ENCODE measurements at regions not wholly inside any gene's neighbourhood (a gene's known extent, or its start where the extent isn't known, plus 50 kb on each side); places are given as distances from the start of the nearest gene placed in this dataset.

- no peak for DNase-seq (ENCODE audit: low read depth, low spot score)
- Histone ChIP-seq H3K4me3 (ENCODE audit: insufficient read length, low read depth) (no peak overlapping the region), H3K36me3 (ENCODE audit: insufficient read depth, insufficient read length, low read length) (no peaks in the 10 kb centered on the region), H3K27me3 (ENCODE audit: insufficient read depth, insufficient read length) (peaks cover 49% of the 10 kb centered on the region), H3K9ac (ENCODE audit: insufficient read length, low read depth) (no peak overlapping the region), H3K4me1 (ENCODE audit: insufficient read depth, insufficient read length) (no peaks in the 10 kb centered on the region), H3K9me3 (ENCODE audit: insufficient read depth, low read length) (no peaks in the 10 kb centered on the region)
- TF ChIP-seq ZNF274 (IDR thresholded peaks at IDR 0.05; ENCODE audit: low read depth, low read length) (no peak), SUZ12 (IDR thresholded peaks at IDR 0.05; ENCODE audit: extremely low read depth, insufficient read depth, insufficient read length) (no peak), YY1 (IDR thresholded peaks at IDR 0.05; ENCODE audit: insufficient read depth, insufficient read length) (no peak)
Observed at GRCh38 chr6:98526465-98526864, 307.9 kb upstream of the POU3F2 start.

DNA sequence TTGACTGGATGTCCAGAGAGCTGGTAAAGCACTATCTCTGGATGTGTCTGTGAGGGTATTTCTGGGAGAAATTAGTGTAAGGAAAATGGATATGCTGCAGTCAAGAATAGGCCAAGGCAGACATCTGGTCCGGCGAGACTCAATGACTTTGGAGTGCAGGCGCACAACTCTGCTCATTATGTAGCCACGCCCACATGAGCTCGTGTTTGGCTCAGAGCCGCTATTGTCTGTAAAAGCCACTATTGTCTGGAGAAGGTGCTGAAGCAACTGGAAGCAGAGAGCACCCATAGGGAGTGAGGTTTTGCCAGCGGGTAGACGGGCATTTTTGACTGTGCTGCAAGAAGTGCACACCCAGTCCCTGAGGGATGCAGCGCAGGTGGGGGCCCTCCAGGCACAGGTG lies 305.0 kb upstream of the POU3F2 start:
- Histone ChIP-seq H3K36me3 (ENCODE audit: insufficient read depth, insufficient read length, low read length) (no peaks in the 10 kb centered on the region), H3K9me3 (ENCODE audit: insufficient read depth, low read length) (no peaks in the 10 kb centered on the region), H3K4me3 (ENCODE audit: insufficient read length, low read depth) (no peak overlapping the region), H3K4me1 (ENCODE audit: insufficient read depth, insufficient read length) (no peaks in the 10 kb centered on the region), H3K27me3 (ENCODE audit: insufficient read depth, insufficient read length) (peaks cover 44% of the 10 kb centered on the region), H3K9ac (ENCODE audit: insufficient read length, low read depth) (no peak overlapping the region)
- no peak for TF ChIP-seq ZNF274 (IDR thresholded peaks at IDR 0.05; ENCODE audit: low read depth, low read length)
- DNase-seq (ENCODE audit: low read depth, low spot score): no peak

DNA sequence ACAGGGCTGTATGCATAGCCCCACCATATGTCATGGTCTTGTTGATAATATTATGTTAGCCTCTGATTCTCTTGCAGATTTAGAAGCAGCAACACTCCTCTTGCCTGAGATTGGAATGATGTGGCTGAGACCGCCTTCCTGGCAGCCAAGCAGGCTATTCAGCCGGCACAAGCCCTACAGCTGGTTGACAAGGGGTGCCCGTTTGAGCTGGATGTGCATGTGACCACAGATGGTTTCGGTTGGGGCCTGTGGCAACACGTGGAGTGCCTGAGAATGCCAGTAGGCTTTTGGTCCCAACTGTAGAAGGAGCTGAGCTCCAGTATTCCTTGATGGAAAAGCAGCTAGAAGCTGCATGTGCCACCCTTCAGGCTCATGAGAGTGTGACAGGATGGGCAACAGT lies 303.6 kb upstream of the POU3F2 start:
- Histone ChIP-seq H3K4me1 (ENCODE audit: insufficient read depth, insufficient read length) (no peaks in the 10 kb centered on the region), H3K36me3 (ENCODE audit: insufficient read depth, insufficient read length, low read length) (no peaks in the 10 kb centered on the region), H3K27me3 (ENCODE audit: insufficient read depth, insufficient read length) (peaks cover 34% of the 10 kb centered on the region), H3K4me3 (ENCODE audit: insufficient read length, low read depth) (no peak overlapping the region), H3K9me3 (ENCODE audit: insufficient read depth, low read length) (no peaks in the 10 kb centered on the region), H3K9ac (ENCODE audit: insufficient read length, low read depth) (no peak overlapping the region)
- TF ChIP-seq YY1 (IDR thresholded peaks at IDR 0.05; ENCODE audit: insufficient read depth, insufficient read length) (no peak), SUZ12 (IDR thresholded peaks at IDR 0.05; ENCODE audit: extremely low read depth, insufficient read depth, insufficient read length) (no peak), ZNF274 (IDR thresholded peaks at IDR 0.05; ENCODE audit: low read depth, low read length) (no peak)
- no peak for DNase-seq (ENCODE audit: low read depth, low spot score)

DNA sequence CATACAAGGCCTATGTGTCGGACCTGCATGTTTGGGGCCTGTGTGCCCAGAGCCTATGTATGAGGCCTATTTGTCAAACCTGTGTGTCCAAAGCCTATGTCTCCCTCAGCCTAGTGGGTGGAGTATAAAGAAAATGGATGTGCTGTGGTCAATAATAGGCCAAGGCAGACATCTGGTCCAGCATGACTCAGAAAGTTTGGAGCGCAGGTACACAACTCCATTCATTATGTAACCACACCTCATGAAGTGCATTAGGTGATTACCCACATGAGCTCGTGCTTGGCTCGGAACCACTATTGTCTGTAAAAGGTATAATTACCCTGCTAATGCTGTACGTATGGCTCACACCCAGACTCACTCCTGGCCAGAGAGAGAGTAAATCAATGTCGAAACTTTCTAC lies 302.4 kb upstream of the POU3F2 start:
- DNase-seq (ENCODE audit: low read depth, low spot score): no peak
- Histone ChIP-seq H3K9me3 (ENCODE audit: insufficient read depth, low read length) (no peaks in the 10 kb centered on the region), H3K4me3 (ENCODE audit: insufficient read length, low read depth) (no peak overlapping the region), H3K27me3 (ENCODE audit: insufficient read depth, insufficient read length) (peaks cover 25% of the 10 kb centered on the region), H3K36me3 (ENCODE audit: insufficient read depth, insufficient read length, low read length) (no peaks in the 10 kb centered on the region), H3K9ac (ENCODE audit: insufficient read length, low read depth) (no peak overlapping the region), H3K4me1 (ENCODE audit: insufficient read depth, insufficient read length) (no peaks in the 10 kb centered on the region)
- no peak for TF ChIP-seq ZNF274 (IDR thresholded peaks at IDR 0.05; ENCODE audit: low read depth, low read length)

- Histone ChIP-seq H3K4me3 (ENCODE audit: insufficient read length, low read depth) (no peak overlapping the region), H3K27me3 (ENCODE audit: insufficient read depth, insufficient read length) (no peaks in the 10 kb centered on the region)
- DNase-seq (ENCODE audit: low read depth, low spot score): no peak
Observed at GRCh38 chr6:98539741-98540140, 294.6 kb upstream of the POU3F2 start.

DNA sequence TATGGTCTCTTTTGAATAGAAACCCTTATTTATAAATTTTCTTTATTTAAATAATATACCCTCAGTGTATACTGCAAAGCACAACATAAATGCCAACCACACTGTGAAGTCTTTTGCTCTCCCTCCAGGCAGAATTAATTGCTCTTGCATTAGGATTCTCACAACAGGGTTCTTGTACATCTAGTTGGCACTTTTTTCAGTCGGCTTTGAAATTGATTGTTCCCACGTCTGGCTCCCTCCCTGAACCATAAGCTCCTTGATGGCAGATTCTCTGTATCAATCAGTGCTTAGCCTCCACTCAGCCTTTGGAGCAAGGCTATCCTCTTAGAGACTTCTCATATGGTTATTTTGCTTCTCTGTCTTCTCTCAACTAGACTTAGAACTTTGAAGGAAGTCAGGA lies 288.0 kb upstream of the POU3F2 start:
- H3K27me3 ChIP-seq (ENCODE audit: insufficient read depth, insufficient read length): no peaks in the 10 kb centered on the region
- TF ChIP-seq SUZ12 (IDR thresholded peaks at IDR 0.05; ENCODE audit: extremely low read depth, insufficient read depth, insufficient read length): no peak
- TF ChIP-seq ZNF274 (IDR thresholded peaks at IDR 0.05; ENCODE audit: low read depth, low read length): no peak
- no peak for TF ChIP-seq YY1 (IDR thresholded peaks at IDR 0.05; ENCODE audit: insufficient read depth, insufficient read length)
- no peaks in the 10 kb centered on the region for H3K4me1 ChIP-seq (ENCODE audit: insufficient read depth, insufficient read length)
- no peaks in the 10 kb centered on the region for H3K36me3 ChIP-seq (ENCODE audit: insufficient read depth, insufficient read length, low read length)
- H3K9me3 ChIP-seq (ENCODE audit: insufficient read depth, low read length): no peaks in the 10 kb centered on the region
- no peak overlapping the region for H3K4me3 ChIP-seq (ENCODE audit: insufficient read length, low read depth)
- no peak overlapping the region for H3K9ac ChIP-seq (ENCODE audit: insufficient read length, low read depth)
- no peak for DNase-seq (ENCODE audit: low read depth, low spot score)

More at GRCh38 chr6:98539741-98540140, 294.6 kb upstream of the POU3F2 start:
- Histone ChIP-seq H3K9me3 (ENCODE audit: insufficient read depth, low read length) (no peaks in the 10 kb centered on the region), H3K4me1 (ENCODE audit: insufficient read depth, insufficient read length) (no peaks in the 10 kb centered on the region), H3K9ac (ENCODE audit: insufficient read length, low read depth) (no peak overlapping the region), H3K36me3 (ENCODE audit: insufficient read depth, insufficient read length, low read length) (no peaks in the 10 kb centered on the region)
- TF ChIP-seq SUZ12 (IDR thresholded peaks at IDR 0.05; ENCODE audit: extremely low read depth, insufficient read depth, insufficient read length): no peak
- no peak for TF ChIP-seq ZNF274 (IDR thresholded peaks at IDR 0.05; ENCODE audit: low read depth, low read length)
- no peak for TF ChIP-seq YY1 (IDR thresholded peaks at IDR 0.05; ENCODE audit: insufficient read depth, insufficient read length)

DNA sequence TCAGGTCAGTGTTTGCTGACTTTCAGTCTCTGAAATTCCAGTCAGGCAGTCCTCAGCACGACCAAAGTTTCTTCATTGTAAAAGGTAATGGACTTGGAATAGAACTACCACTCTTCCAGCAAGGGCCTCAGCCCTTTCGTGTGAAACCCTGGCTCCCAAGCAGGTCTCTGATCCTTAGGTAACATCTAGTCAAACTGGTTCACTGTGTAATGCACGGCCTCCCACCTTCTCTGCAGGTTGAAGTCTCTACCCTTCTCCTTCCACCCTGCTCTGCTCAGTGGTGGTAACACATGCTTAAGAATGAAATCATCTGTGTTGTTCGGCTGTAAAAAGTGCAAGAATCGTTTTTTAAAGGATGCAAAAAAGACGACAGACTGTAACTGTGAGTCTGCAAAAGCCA lies 287.2 kb upstream of the POU3F2 start:
- Histone ChIP-seq H3K4me1 (ENCODE audit: insufficient read depth, insufficient read length) (no peaks in the 10 kb centered on the region), H3K27me3 (ENCODE audit: insufficient read depth, insufficient read length) (no peaks in the 10 kb centered on the region), H3K36me3 (ENCODE audit: insufficient read depth, insufficient read length, low read length) (no peaks in the 10 kb centered on the region), H3K9ac (ENCODE audit: insufficient read length, low read depth) (no peak overlapping the region), H3K4me3 (ENCODE audit: insufficient read length, low read depth) (no peak overlapping the region), H3K9me3 (ENCODE audit: insufficient read depth, low read length) (no peaks in the 10 kb centered on the region)
- no peak for DNase-seq (ENCODE audit: low read depth, low spot score)
- TF ChIP-seq YY1 (IDR thresholded peaks at IDR 0.05; ENCODE audit: insufficient read depth, insufficient read length) (no peak), SUZ12 (IDR thresholded peaks at IDR 0.05; ENCODE audit: extremely low read depth, insufficient read depth, insufficient read length) (no peak), ZNF274 (IDR thresholded peaks at IDR 0.05; ENCODE audit: low read depth, low read length) (no peak)

- no peak for DNase-seq (ENCODE audit: low read depth, low spot score)
- TF ChIP-seq YY1 (IDR thresholded peaks at IDR 0.05; ENCODE audit: insufficient read depth, insufficient read length) (no peak), SUZ12 (IDR thresholded peaks at IDR 0.05; ENCODE audit: extremely low read depth, insufficient read depth, insufficient read length) (no peak), ZNF274 (IDR thresholded peaks at IDR 0.05; ENCODE audit: low read depth, low read length) (no peak)
- no peaks in the 10 kb centered on the region for H3K4me1 ChIP-seq (ENCODE audit: insufficient read depth, insufficient read length)
- H3K9me3 ChIP-seq (ENCODE audit: insufficient read depth, low read length): no peaks in the 10 kb centered on the region
- H3K27me3 ChIP-seq (ENCODE audit: insufficient read depth, insufficient read length): no peaks in the 10 kb centered on the region
- H3K4me3 ChIP-seq (ENCODE audit: insufficient read length, low read depth): no peak overlapping the region
- no peak overlapping the region for H3K9ac ChIP-seq (ENCODE audit: insufficient read length, low read depth)
- H3K36me3 ChIP-seq (ENCODE audit: insufficient read depth, insufficient read length, low read length): no peaks in the 10 kb centered on the region
Observed at GRCh38 chr6:98547634-98548033, 286.7 kb upstream of the POU3F2 start.
